Fibroblast of lung (primary cell): ENCODE measurements at regions not wholly inside any gene's neighbourhood (a gene's known extent, or its start where the extent isn't known, plus 50 kb on each side); places are given as distances from the start of the nearest gene placed in this dataset.

ENCODE experiments used
- DNase-seq, 2 donors: peaks; one replicate each; pipeline versions ENCODE4 v3.0.0 to v3.0.0-alpha.2; 2010; ENCODE audit warnings: low read depth in 2 of 2
- H2AFZ ChIP-seq: 2 replicates; pipeline ENCODE4 v1.5.1; 2012; ENCODE audit warnings: low read length, control low read depth, inconsistent platforms
- H3K27ac ChIP-seq: 2 replicates; pipeline ENCODE4 v1.5.1; 2011; ENCODE audit warnings: low read length, control low read depth; ENCODE audit not compliant: insufficient read depth
- H3K27me3 ChIP-seq: 2 replicates; pipeline ENCODE4 v1.5.1; 2011; ENCODE audit warnings: mild to moderate bottlenecking, low read length; ENCODE audit not compliant: control insufficient read depth, insufficient read depth
- H3K36me3 ChIP-seq: 2 replicates; pipeline ENCODE4 v1.5.1; 2011; ENCODE audit warnings: low read length; ENCODE audit not compliant: control insufficient read depth, insufficient read depth
- H3K4me1 ChIP-seq: 2 replicates; pipeline ENCODE4 v1.5.1; 2011; ENCODE audit warnings: low read length; ENCODE audit not compliant: control insufficient read depth, insufficient read depth; ENCODE audit errors: extremely low read depth
- H3K4me2 ChIP-seq: 2 replicates; pipeline ENCODE4 v1.5.1; 2011; ENCODE audit warnings: low read length, control low read depth; ENCODE audit not compliant: insufficient read depth; ENCODE audit errors: extremely low read depth
- H3K4me3 ChIP-seq, 4 experiments: fragments of 200-600 bp in 1 of 4; sonication (generic) in 1 of 4; replicated peaks in 1 of 4; 2 replicates each; pipeline ENCODE4 v1.5.1; 2011 to 2016; ENCODE audit warnings: low read length in 4 of 4, low read depth in 3 of 4, mild to moderate bottlenecking in 3 of 4, control low read depth in 2 of 4, inconsistent platforms in 1 of 4, mixed read lengths in 1 of 4; ENCODE audit not compliant: insufficient read depth in 1 of 4; ENCODE audit errors: control extremely low read depth in 1 of 4
- H3K79me2 ChIP-seq: 2 replicates; pipeline ENCODE4 v1.5.1; 2012; ENCODE audit warnings: mild to moderate bottlenecking, low read length, inconsistent platforms; ENCODE audit not compliant: control insufficient read depth, insufficient read depth
- H3K9ac ChIP-seq: 2 replicates; pipeline ENCODE4 v1.5.1; 2011; ENCODE audit warnings: mild to moderate bottlenecking, low read length, control low read depth; ENCODE audit not compliant: insufficient read depth
- H3K9me3 ChIP-seq: 2 replicates; pipeline ENCODE4 v1.5.1; 2012; ENCODE audit warnings: low read depth, low read length; ENCODE audit not compliant: control insufficient read depth, insufficient read depth
- H4K20me1 ChIP-seq: 2 replicates; pipeline ENCODE4 v1.5.1; 2011; ENCODE audit warnings: low read length; ENCODE audit not compliant: control insufficient read depth, insufficient read depth; ENCODE audit errors: extremely low read depth
- EZH2 ChIP-seq: IDR thresholded peaks from 2 replicates; pipeline ENCODE4 v1.5.1; 2012; ENCODE audit warnings: low read length, control low read depth, mild to moderate bottlenecking; ENCODE audit errors: missing control alignments
- TF ChIP-seq, protein P1 (sequence below), 2 donors: IDR thresholded peaks in 1 of 2; conservative IDR thresholded peaks in 1 of 2; 1 replicate in 1 of 2; 2 replicates in 1 of 2; pipeline ENCODE4 v1.5.1; 2011 to 2012; ENCODE audit warnings: low read length in 2 of 2, control low read depth in 1 of 2, inconsistent platforms in 1 of 2, low read depth in 1 of 2, mild to moderate bottlenecking in 1 of 2

DNA sequence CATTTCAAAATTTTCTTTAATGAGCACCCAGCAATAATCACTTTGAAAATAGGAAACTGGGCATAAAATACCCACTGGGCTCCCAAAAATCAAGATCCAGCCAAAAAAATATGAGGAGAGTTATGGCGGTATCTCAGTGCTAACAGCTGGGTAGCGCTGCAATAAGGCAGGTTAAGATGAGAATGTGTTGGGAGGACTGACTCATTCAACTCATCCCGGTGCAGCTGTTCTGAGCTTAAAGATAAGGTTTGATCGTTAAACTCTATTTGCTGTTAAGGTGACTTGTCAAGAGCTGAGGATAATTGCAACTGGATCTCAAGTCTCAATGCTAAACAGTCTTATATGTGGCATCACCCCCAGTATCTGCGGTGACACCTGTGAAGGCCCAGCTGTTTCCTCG lies 507.7 kb downstream of the EPM2A start:
- Histone ChIP-seq H3K4me2 (no peak overlapping the region), H3K4me1 (no peaks in the 10 kb centered on the region), H2AFZ (no peak overlapping the region), H3K36me3 (no peaks in the 10 kb centered on the region), H3K79me2 (no peaks in the 10 kb centered on the region), H3K9ac (no peak overlapping the region), H3K27me3 (no peaks in the 10 kb centered on the region), H3K9me3 (no peaks in the 10 kb centered on the region), H3K27ac (no peak overlapping the region), H3K4me3 (no peak overlapping the region), H4K20me1 (no peaks in the 10 kb centered on the region)
- TF ChIP-seq, protein P1, sequence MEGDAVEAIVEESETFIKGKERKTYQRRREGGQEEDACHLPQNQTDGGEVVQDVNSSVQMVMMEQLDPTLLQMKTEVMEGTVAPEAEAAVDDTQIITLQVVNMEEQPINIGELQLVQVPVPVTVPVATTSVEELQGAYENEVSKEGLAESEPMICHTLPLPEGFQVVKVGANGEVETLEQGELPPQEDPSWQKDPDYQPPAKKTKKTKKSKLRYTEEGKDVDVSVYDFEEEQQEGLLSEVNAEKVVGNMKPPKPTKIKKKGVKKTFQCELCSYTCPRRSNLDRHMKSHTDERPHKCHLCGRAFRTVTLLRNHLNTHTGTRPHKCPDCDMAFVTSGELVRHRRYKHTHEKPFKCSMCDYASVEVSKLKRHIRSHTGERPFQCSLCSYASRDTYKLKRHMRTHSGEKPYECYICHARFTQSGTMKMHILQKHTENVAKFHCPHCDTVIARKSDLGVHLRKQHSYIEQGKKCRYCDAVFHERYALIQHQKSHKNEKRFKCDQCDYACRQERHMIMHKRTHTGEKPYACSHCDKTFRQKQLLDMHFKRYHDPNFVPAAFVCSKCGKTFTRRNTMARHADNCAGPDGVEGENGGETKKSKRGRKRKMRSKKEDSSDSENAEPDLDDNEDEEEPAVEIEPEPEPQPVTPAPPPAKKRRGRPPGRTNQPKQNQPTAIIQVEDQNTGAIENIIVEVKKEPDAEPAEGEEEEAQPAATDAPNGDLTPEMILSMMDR (conservative IDR thresholded peaks at IDR 0.05 in 1 of 2, IDR thresholded peaks at IDR 0.05 in 1 of 2; ENCODE audit: low read depth in 1 of 2, low read length in 2 of 2) = no peak
- no peak for TF ChIP-seq EZH2
- no peak for DNase-seq

- TF ChIP-seq EZH2 = no peak
- TF ChIP-seq, protein P1 (conservative IDR thresholded peaks at IDR 0.05 in 1 of 2, IDR thresholded peaks at IDR 0.05 in 1 of 2; ENCODE audit: low read depth in 1 of 2, low read length in 2 of 2) = no peak
- H3K79me2 ChIP-seq = no peaks in the 10 kb centered on the region
- H3K4me3 ChIP-seq = no peak overlapping the region
- no peaks in the 10 kb centered on the region for H3K36me3 ChIP-seq
- no peak overlapping the region for H3K4me2 ChIP-seq
- H4K20me1 ChIP-seq = no peaks in the 10 kb centered on the region
- no peak for DNase-seq
- H3K9me3 ChIP-seq = no peaks in the 10 kb centered on the region
- no peaks in the 10 kb centered on the region for H3K4me1 ChIP-seq
- H3K27me3 ChIP-seq = no peaks in the 10 kb centered on the region
- H2AFZ ChIP-seq = no peak overlapping the region
- H3K27ac ChIP-seq = no peak overlapping the region
- H3K9ac ChIP-seq = no peak overlapping the region
These were observed 506.2 kb downstream of the EPM2A start for GRCh38 chr6:145228962-145229582.

- Histone ChIP-seq H3K36me3 (no peaks in the 10 kb centered on the region), H4K20me1 (no peaks in the 10 kb centered on the region), H2AFZ (no peak overlapping the region), H3K4me2 (no peak overlapping the region), H3K4me3 (no peak overlapping the region), H3K9me3 (no peaks in the 10 kb centered on the region), H3K4me1 (no peaks in the 10 kb centered on the region), H3K27ac (no peak overlapping the region), H3K27me3 (no peaks in the 10 kb centered on the region), H3K79me2 (no peaks in the 10 kb centered on the region), H3K9ac (no peak overlapping the region)
- no peak for DNase-seq
- TF ChIP-seq, protein P1 (conservative IDR thresholded peaks at IDR 0.05 in 1 of 2, IDR thresholded peaks at IDR 0.05 in 1 of 2; ENCODE audit: low read depth in 1 of 2, low read length in 2 of 2) = no peak
- no peak for TF ChIP-seq EZH2
These were observed 501.4 kb downstream of the EPM2A start for GRCh38 chr6:145233955-145234354.
